ENCODE measurements at regions not wholly inside any gene's neighbourhood (a gene's known extent, or its start where the extent isn't known, plus 50 kb on each side); places are given as distances from the start of the nearest gene placed in this dataset.

DNA sequence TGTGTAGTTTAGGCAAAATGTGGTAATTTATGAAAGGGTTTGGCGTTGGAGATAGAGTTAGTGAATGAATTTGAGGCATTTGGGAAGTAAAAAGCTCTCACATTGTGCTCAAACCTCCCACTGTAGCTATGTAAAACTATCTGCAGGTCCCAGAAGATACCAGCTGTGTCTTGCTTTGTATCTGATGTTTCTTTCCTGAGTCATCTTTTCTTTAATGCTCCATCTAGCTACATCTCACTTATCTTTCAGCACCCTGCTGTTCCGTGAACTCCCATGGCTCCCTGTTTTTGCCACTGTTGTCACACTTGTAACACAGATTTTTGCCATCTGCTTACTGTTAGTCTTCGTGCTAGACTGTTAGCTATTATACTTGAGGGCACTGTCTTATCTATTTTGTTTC, 253.1 kb downstream of the NPR3 start:
- no peak for DNase-seq (ENCODE audit: low read depth, low spot score)
- no peak for TF ChIP-seq ZNF274 (IDR thresholded peaks at IDR 0.05; ENCODE audit: low read depth, low read length)
- no peak for TF ChIP-seq YY1 (IDR thresholded peaks at IDR 0.05; ENCODE audit: insufficient read depth, insufficient read length)
- TF ChIP-seq SUZ12 (IDR thresholded peaks at IDR 0.05; ENCODE audit: extremely low read depth, insufficient read depth, insufficient read length) = no peak
- Histone ChIP-seq H3K4me3 (ENCODE audit: insufficient read length, low read depth) (no peak overlapping the region), H3K27me3 (ENCODE audit: insufficient read depth, insufficient read length) (no peaks in the 10 kb centered on the region), H3K4me1 (ENCODE audit: insufficient read depth, insufficient read length) (no peaks in the 10 kb centered on the region), H3K9ac (ENCODE audit: insufficient read length, low read depth) (no peak overlapping the region), H3K9me3 (ENCODE audit: insufficient read depth, low read length) (no peaks in the 10 kb centered on the region), H3K36me3 (ENCODE audit: insufficient read depth, insufficient read length, low read length) (no peaks in the 10 kb centered on the region)

- Histone ChIP-seq H3K9me3 (ENCODE audit: insufficient read depth, low read length) (no peaks in the 10 kb centered on the region), H3K4me3 (ENCODE audit: insufficient read length, low read depth) (no peak overlapping the region), H3K36me3 (ENCODE audit: insufficient read depth, insufficient read length, low read length) (no peaks in the 10 kb centered on the region), H3K9ac (ENCODE audit: insufficient read length, low read depth) (no peak overlapping the region), H3K27me3 (ENCODE audit: insufficient read depth, insufficient read length) (no peaks in the 10 kb centered on the region), H3K4me1 (ENCODE audit: insufficient read depth, insufficient read length) (no peaks in the 10 kb centered on the region)
- no peak for TF ChIP-seq ZNF274 (IDR thresholded peaks at IDR 0.05; ENCODE audit: low read depth, low read length)
- TF ChIP-seq SUZ12 (IDR thresholded peaks at IDR 0.05; ENCODE audit: extremely low read depth, insufficient read depth, insufficient read length) = no peak
- no peak for TF ChIP-seq YY1 (IDR thresholded peaks at IDR 0.05; ENCODE audit: insufficient read depth, insufficient read length)
- no peak for DNase-seq (ENCODE audit: low read depth, low spot score)
These were observed 262.5 kb downstream of the NPR3 start for GRCh38 chr5:32973646-32974045.

DNA sequence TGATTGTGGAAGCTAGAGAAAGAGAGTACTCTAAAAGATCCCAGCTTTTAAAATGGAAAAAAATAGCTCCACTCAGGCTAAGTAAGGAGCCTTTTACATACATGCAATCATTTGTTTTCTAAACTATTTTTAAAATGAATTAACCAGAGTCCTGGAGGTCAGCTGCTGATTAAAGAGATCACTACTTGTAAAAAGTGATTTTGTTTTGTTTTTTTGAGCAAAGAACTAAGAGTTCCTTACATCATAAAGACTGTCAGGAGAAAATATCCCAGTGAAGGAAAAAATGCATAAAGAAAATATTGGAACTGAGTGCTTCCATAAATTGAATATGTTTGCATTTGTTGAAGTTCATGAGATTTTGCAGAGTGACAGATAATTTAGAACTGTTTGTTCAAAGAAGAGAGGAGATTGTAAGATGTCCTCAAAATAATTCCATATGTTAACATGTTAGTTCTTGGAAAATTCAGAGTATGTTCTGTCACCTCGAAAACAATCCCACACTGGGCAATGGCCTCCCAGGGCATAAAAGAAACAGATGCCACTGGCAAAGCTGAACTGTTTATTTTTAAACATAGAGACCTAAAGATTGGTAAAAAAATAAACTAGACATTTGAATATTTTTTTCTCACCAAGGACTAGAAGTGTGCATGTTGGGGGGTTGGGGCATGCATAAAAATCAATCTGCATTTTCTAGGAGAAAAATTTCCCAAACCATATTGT, 264.7 kb downstream of the NPR3 start:
- Histone ChIP-seq H3K27me3 (ENCODE audit: insufficient read depth, insufficient read length) (no peaks in the 10 kb centered on the region), H3K9ac (ENCODE audit: insufficient read length, low read depth) (no peak overlapping the region), H3K4me3 (ENCODE audit: insufficient read length, low read depth) (no peak overlapping the region), H3K36me3 (ENCODE audit: insufficient read depth, insufficient read length, low read length) (no peaks in the 10 kb centered on the region), H3K9me3 (ENCODE audit: insufficient read depth, low read length) (no peaks in the 10 kb centered on the region), H3K4me1 (ENCODE audit: insufficient read depth, insufficient read length) (no peaks in the 10 kb centered on the region)
- DNase-seq (ENCODE audit: low read depth, low spot score) = no peak
- TF ChIP-seq ZNF274 (IDR thresholded peaks at IDR 0.05; ENCODE audit: low read depth, low read length) (no peak), SUZ12 (IDR thresholded peaks at IDR 0.05; ENCODE audit: extremely low read depth, insufficient read depth, insufficient read length) (no peak)

DNA sequence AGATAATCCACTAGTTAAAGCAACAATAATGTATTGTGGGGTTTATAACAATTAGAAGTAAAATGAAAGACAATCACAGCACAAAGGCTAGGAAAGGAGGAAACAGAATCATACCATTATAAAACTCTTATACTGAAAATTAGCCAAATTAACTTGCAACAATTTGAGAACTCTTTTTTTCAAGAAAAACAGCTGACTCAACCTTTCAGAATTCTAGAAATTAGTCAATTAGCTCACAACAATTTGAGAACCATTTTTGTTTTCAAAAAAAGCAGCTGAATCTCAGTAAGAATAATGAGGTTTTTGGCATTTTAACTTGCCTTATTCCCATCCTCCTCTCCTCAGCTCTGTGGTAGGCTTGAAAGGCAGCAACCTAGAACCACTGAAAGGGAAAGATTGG, 269.9 kb downstream of the NPR3 start:
- Histone ChIP-seq H3K9ac (ENCODE audit: insufficient read length, low read depth) (no peak overlapping the region), H3K27me3 (ENCODE audit: insufficient read depth, insufficient read length) (no peaks in the 10 kb centered on the region), H3K4me1 (ENCODE audit: insufficient read depth, insufficient read length) (no peaks in the 10 kb centered on the region), H3K9me3 (ENCODE audit: insufficient read depth, low read length) (no peaks in the 10 kb centered on the region), H3K36me3 (ENCODE audit: insufficient read depth, insufficient read length, low read length) (no peaks in the 10 kb centered on the region), H3K4me3 (ENCODE audit: insufficient read length, low read depth) (no peak overlapping the region)
- DNase-seq (ENCODE audit: low read depth, low spot score) = no peak
- no peak for TF ChIP-seq YY1 (IDR thresholded peaks at IDR 0.05; ENCODE audit: insufficient read depth, insufficient read length)
- TF ChIP-seq ZNF274 (IDR thresholded peaks at IDR 0.05; ENCODE audit: low read depth, low read length) = no peak
- no peak for TF ChIP-seq SUZ12 (IDR thresholded peaks at IDR 0.05; ENCODE audit: extremely low read depth, insufficient read depth, insufficient read length)

DNA sequence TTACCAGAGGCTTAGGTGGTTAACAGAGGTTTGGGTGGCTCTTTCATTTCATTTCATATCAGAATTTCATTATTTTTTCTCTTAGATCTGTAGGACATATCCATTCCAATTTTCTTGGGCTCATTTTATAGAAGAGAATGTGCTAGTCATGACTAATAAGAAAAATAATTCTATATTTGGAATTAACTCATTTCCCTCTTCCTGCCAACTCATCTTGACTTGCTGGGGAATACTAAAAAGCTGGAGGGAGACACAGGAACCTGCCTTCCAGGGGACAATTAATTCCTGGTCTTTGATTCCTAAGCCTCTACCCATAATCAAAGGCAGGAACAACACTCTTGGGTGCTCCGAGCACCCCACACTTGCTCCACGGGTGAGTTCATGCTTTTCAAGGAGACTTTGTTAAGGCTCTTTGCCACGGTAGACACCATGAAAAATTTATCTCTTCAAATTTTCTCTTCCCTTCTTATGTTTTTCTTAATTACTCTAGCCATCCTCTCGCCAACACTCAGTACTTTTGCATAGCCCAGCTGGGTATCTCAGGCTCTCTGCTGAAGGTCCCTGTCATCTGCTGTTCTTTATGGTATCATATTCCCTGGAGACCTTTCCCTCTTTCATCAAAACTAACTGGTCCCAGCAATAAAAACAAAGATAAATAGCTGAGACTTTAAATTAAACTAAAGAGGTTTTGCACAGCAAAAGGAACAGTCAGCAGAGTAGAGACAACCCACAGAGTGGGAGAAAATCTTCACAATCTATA, 273.9 kb downstream of the NPR3 start:
- no peaks in the 10 kb centered on the region for H3K9me3 ChIP-seq (ENCODE audit: insufficient read depth, low read length)
- no peak for DNase-seq (ENCODE audit: low read depth, low spot score)
- no peak overlapping the region for H3K9ac ChIP-seq (ENCODE audit: insufficient read length, low read depth)
- no peaks in the 10 kb centered on the region for H3K27me3 ChIP-seq (ENCODE audit: insufficient read depth, insufficient read length)
- no peaks in the 10 kb centered on the region for H3K4me1 ChIP-seq (ENCODE audit: insufficient read depth, insufficient read length)
- H3K36me3 ChIP-seq (ENCODE audit: insufficient read depth, insufficient read length, low read length) = no peaks in the 10 kb centered on the region
- TF ChIP-seq ZNF274 (IDR thresholded peaks at IDR 0.05; ENCODE audit: low read depth, low read length) (no peak), SUZ12 (IDR thresholded peaks at IDR 0.05; ENCODE audit: extremely low read depth, insufficient read depth, insufficient read length) (no peak), YY1 (IDR thresholded peaks at IDR 0.05; ENCODE audit: insufficient read depth, insufficient read length) (no peak)
- H3K4me3 ChIP-seq (ENCODE audit: insufficient read length, low read depth) = no peak overlapping the region

DNA sequence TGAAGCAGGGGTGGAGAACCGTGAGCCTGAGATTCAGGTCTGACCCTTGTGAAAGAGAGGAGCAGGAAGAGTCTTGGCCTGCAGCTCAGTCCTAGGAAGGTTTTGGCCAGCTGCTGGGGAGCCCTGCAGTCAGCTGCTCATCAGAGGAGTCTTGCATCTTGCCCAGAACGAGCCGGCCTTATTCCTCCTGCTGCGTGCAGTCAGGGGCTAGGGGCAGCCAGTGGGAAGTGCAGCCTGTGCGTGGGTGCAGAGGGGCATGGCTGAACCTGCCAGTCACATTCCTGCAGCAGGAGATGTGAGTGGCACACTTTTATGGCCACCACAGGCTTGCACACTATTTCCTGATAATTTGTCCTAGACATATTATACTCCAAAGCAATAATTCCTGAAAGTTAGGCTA, 278.7 kb downstream of the NPR3 start:
- H3K27me3 ChIP-seq (ENCODE audit: insufficient read depth, insufficient read length) = no peaks in the 10 kb centered on the region
- TF ChIP-seq SUZ12 (IDR thresholded peaks at IDR 0.05; ENCODE audit: extremely low read depth, insufficient read depth, insufficient read length) (no peak), ZNF274 (IDR thresholded peaks at IDR 0.05; ENCODE audit: low read depth, low read length) (no peak), YY1 (IDR thresholded peaks at IDR 0.05; ENCODE audit: insufficient read depth, insufficient read length) (no peak)

DNA sequence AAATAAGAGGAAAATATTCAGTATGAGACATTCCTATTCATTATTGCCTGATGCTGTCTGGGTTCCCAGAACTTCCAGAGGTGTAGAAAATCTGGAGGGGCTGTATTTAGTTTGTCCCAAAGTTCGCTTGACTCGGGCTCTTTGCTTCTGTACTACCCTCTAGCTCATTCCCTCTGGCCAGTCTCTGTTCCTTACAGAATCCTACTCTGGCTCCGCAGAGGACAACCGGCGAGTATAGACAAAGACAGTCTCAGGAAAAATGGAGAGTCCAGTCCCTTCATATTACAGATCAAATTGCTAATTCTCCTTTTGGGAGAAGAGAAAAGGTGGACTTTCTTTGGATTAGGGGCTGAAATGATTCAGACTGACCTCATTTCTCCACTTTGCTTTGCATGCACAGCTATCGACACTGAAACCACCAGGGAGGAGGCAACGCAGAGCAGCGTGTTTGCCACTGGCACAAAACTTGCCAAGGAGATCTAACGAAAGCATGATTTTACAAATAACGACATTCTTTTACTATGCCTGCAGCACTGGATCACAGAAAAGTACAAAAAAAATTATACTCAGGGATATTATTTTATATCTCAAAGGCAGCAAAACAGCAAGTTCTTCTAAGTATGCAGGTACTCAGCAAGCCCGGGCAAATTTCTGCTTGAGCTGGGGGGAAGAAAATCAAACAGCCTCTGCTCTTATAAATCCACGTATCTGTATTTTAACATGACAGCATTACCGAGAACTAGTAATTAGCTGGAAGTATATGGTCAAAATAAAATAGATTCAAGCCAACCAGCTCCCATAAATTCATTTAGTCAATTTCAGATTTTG, 279.7 kb downstream of the NPR3 start:
- no peaks in the 10 kb centered on the region for H3K4me1 ChIP-seq (ENCODE audit: insufficient read depth, insufficient read length)
- TF ChIP-seq SUZ12 (IDR thresholded peaks at IDR 0.05; ENCODE audit: extremely low read depth, insufficient read depth, insufficient read length) = no peak
- no peak for TF ChIP-seq YY1 (IDR thresholded peaks at IDR 0.05; ENCODE audit: insufficient read depth, insufficient read length)
- TF ChIP-seq ZNF274 (IDR thresholded peaks at IDR 0.05; ENCODE audit: low read depth, low read length) = no peak
- H3K4me3 ChIP-seq (ENCODE audit: insufficient read length, low read depth) = no peak overlapping the region
- H3K9ac ChIP-seq (ENCODE audit: insufficient read length, low read depth) = no peak overlapping the region
- no peaks in the 10 kb centered on the region for H3K9me3 ChIP-seq (ENCODE audit: insufficient read depth, low read length)
- no peak for DNase-seq (ENCODE audit: low read depth, low spot score)
- H3K36me3 ChIP-seq (ENCODE audit: insufficient read depth, insufficient read length, low read length) = no peaks in the 10 kb centered on the region
- no peaks in the 10 kb centered on the region for H3K27me3 ChIP-seq (ENCODE audit: insufficient read depth, insufficient read length)

More for the DNA sequence above, 278.7 kb downstream of the NPR3 start:
- H3K4me1 ChIP-seq (ENCODE audit: insufficient read depth, insufficient read length) = no peaks in the 10 kb centered on the region
- no peak overlapping the region for H3K4me3 ChIP-seq (ENCODE audit: insufficient read length, low read depth)
- DNase-seq (ENCODE audit: low read depth, low spot score) = no peak
- H3K36me3 ChIP-seq (ENCODE audit: insufficient read depth, insufficient read length, low read length) = no peaks in the 10 kb centered on the region
- no peak overlapping the region for H3K9ac ChIP-seq (ENCODE audit: insufficient read length, low read depth)
- no peaks in the 10 kb centered on the region for H3K9me3 ChIP-seq (ENCODE audit: insufficient read depth, low read length)
